ENCODE measurements at regions not wholly inside any gene's neighbourhood (a gene's known extent, or its start where the extent isn't known, plus 50 kb on each side); places are given as distances from the start of the nearest gene placed in this dataset.

DNA sequence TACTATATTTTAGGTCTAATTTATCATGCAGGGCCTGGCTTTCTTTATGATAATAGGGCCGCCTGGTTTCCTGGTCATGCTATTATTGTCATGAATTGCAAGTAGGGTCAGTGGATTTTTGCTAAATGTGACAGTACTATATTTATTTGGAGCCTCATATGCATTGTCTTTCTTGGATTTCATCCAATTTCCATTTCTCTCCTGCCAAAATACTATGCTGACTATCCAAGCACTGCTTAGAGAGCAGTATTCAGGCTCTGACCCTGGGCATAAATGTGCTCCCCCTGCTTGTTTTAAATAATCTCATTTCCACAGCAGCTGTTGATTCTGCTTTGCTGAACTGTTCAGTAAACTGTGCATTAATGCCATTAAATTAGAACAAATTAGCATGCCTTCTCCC, 269.3 kb downstream of the GPM6A start:
- no peak for TF ChIP-seq ZNF8 (CRISPR knock-in tag; IDR thresholded peaks at IDR 0.05)
- TF ChIP-seq ZNF70 (CRISPR knock-in tag; IDR thresholded peaks at IDR 0.05) = no peak
- no peak for TF ChIP-seq RARB (CRISPR knock-in tag; IDR thresholded peaks at IDR 0.05)
- no peak for TF ChIP-seq ZFP3 (CRISPR knock-in tag; IDR thresholded peaks at IDR 0.05)
- TF ChIP-seq ARNTL (CRISPR knock-in tag; IDR thresholded peaks at IDR 0.05; ENCODE audit: borderline replicate concordance, low read depth) = no peak
